MM.1S (cell line): ENCODE measurements at regions not wholly inside any gene's neighbourhood (a gene's known extent, or its start where the extent isn't known, plus 50 kb on each side); places are given as distances from the start of the nearest gene placed in this dataset.

Experiments used
- EZH2 ChIP-seq: fragments of 300-600 bp; sonication (generic); optimal IDR thresholded peaks from 2 replicates; pipeline ENCODE3; 2017; ENCODE audit warnings: low read depth, mild to moderate bottlenecking, antibody characterized with exemption, low read length, mixed read lengths
- TF ChIP-seq, protein P1 (sequence below): fragments of 300-600 bp; sonication (generic); IDR thresholded peaks from 2 replicates; pipeline ENCODE4 v1.5.1; 2016; ENCODE audit warnings: antibody characterized with exemption, low read length, mixed read lengths

DNA sequence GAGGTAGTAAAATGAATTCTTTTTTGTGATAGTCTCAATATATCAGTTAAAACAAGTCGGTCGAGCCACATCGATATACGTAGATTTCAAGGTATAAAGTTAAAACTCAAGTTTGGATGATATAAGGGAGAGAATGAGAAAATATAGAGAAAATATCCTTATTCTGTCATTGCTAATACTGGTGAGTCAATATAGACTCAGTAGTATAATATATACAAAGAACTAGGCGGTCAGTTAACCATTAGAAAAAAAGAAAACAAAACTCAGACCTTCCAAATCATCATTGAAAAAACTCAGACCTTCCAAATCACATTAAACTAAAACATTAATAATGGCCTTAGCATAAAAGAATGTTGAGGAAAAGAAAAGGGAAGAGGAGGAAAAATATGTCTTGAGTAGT lies 817.1 kb upstream of the IGFBP3 start:
- TF ChIP-seq, protein P1, sequence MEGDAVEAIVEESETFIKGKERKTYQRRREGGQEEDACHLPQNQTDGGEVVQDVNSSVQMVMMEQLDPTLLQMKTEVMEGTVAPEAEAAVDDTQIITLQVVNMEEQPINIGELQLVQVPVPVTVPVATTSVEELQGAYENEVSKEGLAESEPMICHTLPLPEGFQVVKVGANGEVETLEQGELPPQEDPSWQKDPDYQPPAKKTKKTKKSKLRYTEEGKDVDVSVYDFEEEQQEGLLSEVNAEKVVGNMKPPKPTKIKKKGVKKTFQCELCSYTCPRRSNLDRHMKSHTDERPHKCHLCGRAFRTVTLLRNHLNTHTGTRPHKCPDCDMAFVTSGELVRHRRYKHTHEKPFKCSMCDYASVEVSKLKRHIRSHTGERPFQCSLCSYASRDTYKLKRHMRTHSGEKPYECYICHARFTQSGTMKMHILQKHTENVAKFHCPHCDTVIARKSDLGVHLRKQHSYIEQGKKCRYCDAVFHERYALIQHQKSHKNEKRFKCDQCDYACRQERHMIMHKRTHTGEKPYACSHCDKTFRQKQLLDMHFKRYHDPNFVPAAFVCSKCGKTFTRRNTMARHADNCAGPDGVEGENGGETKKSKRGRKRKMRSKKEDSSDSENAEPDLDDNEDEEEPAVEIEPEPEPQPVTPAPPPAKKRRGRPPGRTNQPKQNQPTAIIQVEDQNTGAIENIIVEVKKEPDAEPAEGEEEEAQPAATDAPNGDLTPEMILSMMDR = no peak
- no peak for TF ChIP-seq EZH2
